Activated CD8-positive, alpha-beta memory T cell treated with anti-CD3 and anti-CD28 coated beads for 1 hour (primary cell): ENCODE measurements at regions not wholly inside any gene's neighbourhood (a gene's known extent, or its start where the extent isn't known, plus 50 kb on each side); places are given as distances from the start of the nearest gene placed in this dataset.

Experiments used
- DNase-seq, 2 donors: peaks; one replicate each; pipeline ENCODE4 v3.0.0-alpha.2; 2020; ENCODE audit warnings: low read depth in 1 of 2; ENCODE audit errors: extremely low read depth in 1 of 2

DNA sequence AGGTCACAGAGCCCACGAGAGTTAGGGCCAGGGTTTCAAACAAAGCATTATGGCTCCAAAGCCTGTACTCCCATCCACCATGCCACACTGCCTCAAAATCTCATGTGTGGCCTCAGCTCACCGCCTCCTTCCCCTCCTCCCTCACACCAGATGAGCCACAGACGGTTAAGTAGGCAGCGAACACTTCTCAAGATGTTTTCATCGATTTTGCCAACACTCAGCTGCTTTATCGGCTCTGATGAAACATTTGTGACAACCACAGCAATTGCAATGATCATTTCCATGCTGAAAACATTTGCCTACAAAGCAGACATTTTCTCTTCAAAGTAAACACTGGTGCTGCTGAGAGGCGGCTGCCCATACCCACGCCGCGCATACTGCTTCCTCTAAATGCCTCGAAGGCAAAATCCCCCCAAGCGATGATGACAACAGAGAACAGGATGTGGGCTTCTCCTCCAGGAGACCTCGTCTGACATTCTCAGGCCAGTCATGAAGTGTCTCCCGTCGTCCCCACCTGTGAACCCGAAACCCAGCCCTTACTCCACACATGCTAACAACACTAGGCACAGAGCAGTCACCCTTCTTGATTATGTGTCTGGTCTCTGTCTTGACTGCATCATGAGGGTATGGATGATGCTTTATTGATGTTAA is 599.2 kb downstream of the SOX6 start:
- no peak for DNase-seq

- DNase-seq: no peak
Measured at GRCh38 chr11:15758857-15759465, 597.4 kb downstream of the SOX6 start.

DNA sequence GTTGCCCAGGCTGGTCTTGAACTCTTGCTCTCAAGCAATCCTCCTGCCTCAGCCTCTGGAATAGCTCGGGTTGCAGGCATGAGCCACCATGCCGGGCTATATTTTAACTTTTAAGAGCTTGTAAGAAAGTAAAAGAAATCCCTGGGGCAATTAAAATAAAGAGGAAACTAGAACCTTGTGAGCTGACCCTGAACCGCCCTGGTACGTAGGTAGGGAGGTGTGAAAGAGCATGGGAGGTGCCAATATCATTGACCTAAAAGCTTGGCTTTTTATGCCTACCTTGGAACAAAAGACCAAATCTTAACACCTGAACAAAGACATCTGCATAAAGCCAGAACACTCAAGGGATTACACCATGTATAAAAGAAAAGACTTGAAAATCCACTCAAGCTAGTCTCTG is 595.1 kb downstream of the SOX6 start:
- DNase-seq: no peak

DNA sequence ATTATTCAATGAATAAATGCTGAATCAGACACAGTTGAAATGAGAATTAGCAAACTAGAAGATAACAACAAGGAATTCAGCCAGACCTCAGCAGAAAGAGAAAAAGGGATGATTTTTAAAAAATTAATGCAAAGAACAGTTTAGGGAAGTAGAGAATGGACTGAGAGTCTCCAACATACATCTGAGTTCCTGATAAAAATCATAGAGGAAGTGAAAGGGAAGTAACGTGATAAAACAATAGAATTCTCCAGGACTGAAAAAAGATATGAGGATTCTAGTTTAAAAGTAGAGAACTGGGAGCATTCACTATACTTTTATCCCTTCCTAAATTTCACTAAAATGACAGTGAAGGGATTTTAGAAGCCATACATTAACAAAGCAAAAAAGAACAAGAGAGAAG is 592.0 kb downstream of the SOX6 start:
- no peak for DNase-seq

DNA sequence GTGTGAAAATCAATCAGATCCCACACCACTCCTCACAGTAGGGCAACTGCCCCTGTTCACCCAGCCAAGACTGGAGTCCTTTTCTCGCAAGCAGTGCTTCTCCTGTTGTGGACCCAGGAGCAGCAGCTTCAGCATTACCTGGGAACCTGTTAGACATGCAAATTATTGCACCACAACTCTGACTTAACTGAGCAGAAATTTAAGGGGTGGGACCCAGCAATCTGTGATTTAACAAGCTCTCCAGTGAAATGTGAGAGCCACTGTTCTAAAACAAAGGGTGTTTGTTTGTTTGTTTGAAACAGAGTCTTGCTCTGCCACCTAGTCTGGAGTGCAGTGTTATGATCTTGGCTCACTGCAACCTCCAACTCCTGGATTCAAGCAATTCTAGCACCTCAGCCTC is 591.4 kb downstream of the SOX6 start:
- DNase-seq: no peak

GRCh38 chr11:15765530-15765929 is 590.8 kb downstream of the SOX6 start:
- no peak for DNase-seq

DNA sequence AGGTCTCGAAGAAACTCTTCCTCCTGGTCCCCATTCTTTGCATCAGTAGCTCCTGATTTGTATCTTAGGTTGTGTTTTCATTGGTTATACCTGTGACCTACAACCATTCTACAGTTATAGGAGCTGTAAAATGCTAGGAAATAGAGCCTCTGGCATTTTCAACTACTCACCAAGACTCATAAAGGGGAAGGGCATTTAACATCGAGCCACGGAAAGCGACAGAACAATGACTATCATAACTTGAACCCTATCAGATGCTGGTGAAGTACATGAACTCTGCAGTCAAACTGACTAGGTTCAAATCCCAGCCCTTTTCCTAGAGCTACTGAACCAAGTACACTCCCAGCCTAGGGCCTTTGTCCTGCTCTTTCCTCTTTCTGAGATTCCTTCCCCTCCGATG is 588.0 kb downstream of the SOX6 start:
- no peak for DNase-seq

DNA sequence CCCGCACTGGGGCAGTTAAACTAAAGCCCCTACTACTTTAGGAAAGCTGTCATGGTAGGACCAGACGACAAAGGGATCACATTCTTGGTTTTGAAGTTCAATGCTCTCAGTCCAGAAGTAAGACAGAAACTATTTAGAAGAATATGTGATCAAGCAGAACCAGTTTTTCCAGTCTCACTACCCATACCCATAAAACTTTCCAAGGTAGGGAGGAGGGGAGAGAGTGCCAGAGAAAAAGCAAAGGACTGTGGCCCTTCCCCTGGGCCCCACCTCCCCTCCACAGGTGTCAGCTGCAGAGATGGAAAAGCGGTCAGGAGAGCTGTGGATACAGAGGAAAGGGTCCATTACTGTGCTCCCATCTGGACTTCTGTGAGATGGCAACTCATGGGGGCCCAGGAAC is 587.1 kb downstream of the SOX6 start:
- no peak for DNase-seq

- no peak for DNase-seq
Measured at GRCh38 chr11:15770798-15771414, 585.4 kb downstream of the SOX6 start.

GRCh38 chr11:15772547-15772946 is 583.8 kb downstream of the SOX6 start:
- no peak for DNase-seq

DNA sequence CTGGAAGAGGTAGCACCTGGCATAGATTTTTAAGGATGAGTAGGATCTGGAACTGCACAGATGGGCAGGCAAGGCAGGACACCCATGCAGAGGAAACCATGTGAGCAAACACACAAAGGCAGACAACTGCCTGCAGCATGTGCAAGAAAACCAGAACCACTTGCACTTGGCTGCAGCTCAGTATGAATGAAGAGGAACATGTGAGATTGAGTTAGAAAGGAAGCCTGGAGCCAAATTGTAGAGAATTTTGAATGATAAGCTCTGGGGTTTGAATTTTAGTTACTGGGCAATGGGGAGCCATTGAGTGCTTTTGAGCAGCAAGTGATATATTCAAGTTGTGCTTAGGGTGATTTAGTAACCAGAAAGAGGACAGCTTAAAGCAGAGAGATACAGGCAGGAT is 583.4 kb downstream of the SOX6 start:
- no peak for DNase-seq

DNA sequence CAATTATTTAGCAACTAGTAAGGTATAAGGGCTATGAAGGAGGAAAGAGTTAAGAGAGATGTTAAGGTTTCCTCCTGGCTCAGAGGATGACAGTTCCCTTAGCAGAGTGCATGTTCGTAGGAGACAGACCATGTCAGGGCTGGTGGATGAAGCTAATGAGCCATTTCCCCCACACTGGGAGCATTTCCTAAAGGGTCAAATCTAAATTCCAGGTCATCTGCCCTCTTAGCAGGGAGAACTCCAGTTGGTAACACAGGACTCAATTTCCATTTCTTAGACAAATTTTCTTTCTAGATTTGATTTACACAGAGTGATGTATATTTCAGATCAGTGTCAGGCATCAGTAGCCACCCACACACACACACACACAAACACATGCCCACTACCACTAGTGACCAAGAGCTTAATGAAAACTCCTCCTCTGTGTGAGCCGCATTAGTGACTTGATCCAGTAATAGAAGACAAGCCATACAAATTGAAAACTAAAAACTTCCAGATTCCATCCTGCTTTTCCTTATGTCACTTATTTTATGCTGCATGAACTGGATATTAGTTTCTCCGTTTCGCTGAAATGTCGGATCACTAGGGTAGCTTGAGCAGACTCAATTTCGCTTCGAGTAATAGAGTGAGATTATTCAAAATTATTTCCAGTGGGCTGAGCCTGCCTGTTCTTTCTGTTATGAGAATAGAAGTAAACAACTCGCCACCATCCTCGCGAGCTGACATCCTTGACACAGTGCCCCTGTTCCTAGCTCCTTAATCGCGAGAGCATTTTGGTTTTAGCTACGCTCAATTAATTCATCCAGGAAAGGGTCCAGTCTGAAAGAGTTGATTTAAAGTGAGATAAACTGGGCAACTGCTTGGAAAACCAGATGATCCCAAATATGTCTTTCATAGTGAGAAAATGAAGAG is 582.6 kb downstream of the SOX6 start:
- no peak for DNase-seq

GRCh38 chr11:15774388-15774939 is 581.9 kb downstream of the SOX6 start:
- DNase-seq: no peak

- no peak for DNase-seq
Measured at GRCh38 chr11:15775015-15775541, 581.3 kb downstream of the SOX6 start.

DNA sequence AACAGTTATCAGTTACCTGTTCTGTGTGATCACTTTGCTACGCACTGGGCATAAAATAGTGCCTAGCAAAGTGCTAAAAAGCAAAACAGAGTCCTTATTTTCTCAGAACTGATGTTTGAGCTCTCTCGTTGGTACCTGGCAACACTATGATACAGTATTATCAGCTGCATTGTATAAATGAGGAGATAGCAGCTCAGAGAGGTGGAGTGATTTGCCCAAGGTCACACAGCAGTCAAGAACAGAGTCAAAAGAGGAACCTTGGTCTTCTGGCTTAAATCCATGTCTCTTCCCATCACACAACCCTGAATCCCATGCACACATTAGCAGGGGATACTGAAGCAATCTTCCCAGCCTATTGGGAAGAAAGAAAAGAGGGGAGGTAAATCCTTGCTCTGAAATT is 580.5 kb downstream of the SOX6 start:
- no peak for DNase-seq

DNA sequence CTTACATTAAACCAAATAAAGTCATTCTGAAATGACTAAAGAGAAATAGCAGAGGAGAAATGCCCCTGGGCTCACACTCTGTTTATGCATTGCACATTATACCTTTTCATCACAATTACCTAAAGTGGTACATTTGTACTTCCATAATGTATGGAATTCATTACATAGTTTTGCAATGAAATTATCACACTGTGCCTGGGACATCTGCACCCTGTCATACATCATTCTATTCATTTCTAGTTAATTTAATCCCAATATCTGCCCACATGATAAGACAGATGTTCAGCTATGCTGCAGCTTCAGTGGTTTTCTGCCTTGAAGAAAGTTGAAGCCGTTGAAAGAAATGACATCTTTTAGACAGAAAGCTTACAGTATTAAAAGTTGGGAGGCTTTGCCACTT is 580.0 kb downstream of the SOX6 start:
- DNase-seq: no peak

DNA sequence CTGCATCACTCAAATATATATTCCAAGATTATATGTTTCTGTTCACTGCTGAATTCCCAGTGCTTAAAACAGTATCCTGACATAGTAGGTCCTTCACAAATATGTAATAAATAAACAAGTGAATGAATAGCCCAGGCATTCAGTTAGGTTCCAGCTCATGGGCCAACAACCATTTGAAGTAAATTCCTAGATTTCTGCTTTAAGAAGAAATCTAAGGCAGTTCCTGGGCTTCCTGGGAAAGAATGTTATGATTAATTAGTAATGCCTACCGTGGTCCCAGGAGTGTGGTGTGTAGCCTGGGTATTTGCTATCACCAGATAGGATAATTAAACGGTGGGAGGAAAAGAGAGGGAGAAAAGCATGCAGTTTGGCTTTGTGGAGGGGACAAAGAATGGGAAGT is 576.8 kb downstream of the SOX6 start:
- DNase-seq: no peak

DNA sequence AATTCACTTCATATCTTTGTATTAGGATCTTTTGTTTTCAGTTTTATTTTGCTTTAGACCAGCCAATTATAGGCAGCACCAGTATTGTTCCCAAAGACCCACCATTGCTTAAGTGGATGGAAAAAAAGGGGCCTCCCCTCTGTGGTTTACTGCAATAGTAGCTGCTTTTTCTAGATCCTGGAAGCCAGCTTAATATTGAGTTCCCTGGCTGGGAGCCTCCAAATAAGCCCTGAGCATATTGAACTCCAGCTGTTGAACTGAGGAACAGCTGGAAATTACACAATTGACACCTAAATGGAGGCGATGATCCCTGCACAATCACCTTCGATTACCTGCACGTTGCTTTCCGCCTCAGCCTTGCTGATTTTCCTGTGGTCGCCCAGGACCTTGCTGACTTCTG is 576.0 kb downstream of the SOX6 start:
- no peak for DNase-seq

- DNase-seq: no peak
Measured at GRCh38 chr11:15780837-15781236, 575.5 kb downstream of the SOX6 start.

GRCh38 chr11:15783619-15784018 is 572.7 kb downstream of the SOX6 start:
- DNase-seq: no peak
